ENCODE measurements at regions not wholly inside any gene's neighbourhood (a gene's known extent, or its start where the extent isn't known, plus 50 kb on each side); places are given as distances from the start of the nearest gene placed in this dataset.

DNA sequence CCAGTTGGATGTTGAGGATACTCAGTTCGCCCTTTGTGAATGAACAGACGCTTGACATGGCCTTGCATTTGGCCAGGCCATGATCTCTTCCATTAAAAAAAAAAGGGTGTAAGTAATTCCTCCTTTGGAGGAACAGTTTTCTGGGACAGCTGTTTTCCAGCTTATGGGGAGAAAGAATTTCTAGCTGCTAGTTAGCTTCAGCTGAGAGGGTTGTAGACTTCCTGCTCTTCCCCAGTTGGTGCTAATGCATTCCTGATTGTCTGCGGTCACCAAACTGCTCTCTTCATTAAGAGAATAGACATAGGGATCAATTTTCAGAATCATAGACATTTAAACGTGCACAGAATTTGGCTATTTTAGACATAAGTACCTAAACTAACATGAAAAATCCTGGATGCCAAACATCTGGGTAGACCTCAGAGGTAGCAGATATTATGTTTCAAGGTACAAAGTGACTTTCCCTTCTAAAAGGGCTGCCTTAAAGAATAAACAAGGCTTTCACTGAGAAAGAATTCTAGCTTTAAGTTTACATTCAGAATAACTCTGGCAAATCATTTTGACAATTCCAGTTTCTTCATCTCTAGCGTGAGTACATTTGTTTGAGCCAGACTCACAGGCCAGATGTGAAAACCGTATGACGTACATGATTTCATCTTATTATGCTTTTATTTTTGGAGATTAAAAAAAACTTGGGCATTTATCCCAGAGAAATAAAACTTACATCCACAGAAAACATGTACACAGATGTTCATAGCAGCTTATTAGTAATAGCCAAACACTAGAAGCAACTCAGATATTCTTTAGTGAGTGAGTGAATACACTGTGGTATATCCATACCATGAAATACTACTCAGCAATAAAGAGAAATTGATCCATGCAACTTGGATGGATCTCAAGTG, 71.2 kb downstream of the MAIP1 start:
- no peak for DNase-seq
- in situ Hi-C loops (cut with MboI; ENCODE audit: low sequenced_read_pairs in 4 of 4) = no loop called here
- intact Hi-C loops (cut with DNase I; ENCODE audit: low total_unique reads) = no loop called here
- no peaks in the 10 kb centered on the region for H3K27me3 ChIP-seq
- no peak overlapping the region for H3K4me3 ChIP-seq
- peak overlapping the region in 3 of 4 donors; percentile 23 to 48 (median 29) for H3K27ac ChIP-seq
- ATAC-seq = peak; percentile 39 to 63
- TF ChIP-seq, protein P1, sequence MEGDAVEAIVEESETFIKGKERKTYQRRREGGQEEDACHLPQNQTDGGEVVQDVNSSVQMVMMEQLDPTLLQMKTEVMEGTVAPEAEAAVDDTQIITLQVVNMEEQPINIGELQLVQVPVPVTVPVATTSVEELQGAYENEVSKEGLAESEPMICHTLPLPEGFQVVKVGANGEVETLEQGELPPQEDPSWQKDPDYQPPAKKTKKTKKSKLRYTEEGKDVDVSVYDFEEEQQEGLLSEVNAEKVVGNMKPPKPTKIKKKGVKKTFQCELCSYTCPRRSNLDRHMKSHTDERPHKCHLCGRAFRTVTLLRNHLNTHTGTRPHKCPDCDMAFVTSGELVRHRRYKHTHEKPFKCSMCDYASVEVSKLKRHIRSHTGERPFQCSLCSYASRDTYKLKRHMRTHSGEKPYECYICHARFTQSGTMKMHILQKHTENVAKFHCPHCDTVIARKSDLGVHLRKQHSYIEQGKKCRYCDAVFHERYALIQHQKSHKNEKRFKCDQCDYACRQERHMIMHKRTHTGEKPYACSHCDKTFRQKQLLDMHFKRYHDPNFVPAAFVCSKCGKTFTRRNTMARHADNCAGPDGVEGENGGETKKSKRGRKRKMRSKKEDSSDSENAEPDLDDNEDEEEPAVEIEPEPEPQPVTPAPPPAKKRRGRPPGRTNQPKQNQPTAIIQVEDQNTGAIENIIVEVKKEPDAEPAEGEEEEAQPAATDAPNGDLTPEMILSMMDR (IDR thresholded peaks at IDR 0.05 in 4 of 5, conservative IDR thresholded peaks at IDR 0.05 in 1 of 5) = no peak
- TF ChIP-seq POLR2A (IDR thresholded peaks at IDR 0.05) = no peak
- H3K9me3 ChIP-seq = no peaks in the 10 kb centered on the region
- H3K36me3 ChIP-seq = no peaks in the 10 kb centered on the region
- H3K4me1 ChIP-seq = peaks cover 0 to 11% of the 10 kb centered on the region in 2 donors

DNA sequence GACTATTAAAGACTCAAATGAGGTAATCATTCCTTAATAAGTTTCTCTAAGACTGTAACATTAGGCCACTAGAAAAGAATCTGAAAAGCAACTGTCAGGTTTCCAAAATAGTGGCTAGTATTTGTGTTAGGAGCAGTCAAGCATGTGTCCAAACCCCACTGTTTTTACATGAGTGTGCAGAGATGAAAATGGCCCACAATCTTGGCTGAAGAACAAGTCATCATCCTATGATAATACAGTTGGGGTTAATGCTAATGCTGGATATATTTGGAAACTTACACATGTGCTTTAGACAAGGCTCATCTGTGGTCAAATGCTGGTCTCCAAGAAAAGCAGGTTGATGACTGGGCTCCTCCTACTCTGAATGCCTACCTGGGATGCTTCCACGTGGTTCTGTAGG, 73.6 kb downstream of the MAIP1 start:
- Histone ChIP-seq H3K27me3 (no peaks in the 10 kb centered on the region), H3K27ac (no peak overlapping the region), H3K36me3 (no peaks in the 10 kb centered on the region), H3K9me3 (no peaks in the 10 kb centered on the region), H3K4me3 (no peak overlapping the region), H3K4me1 (peaks cover 0 to 11% of the 10 kb centered on the region in 2 donors)
- intact Hi-C loops (cut with DNase I; ENCODE audit: low total_unique reads) = no loop called here
- no peak for DNase-seq
- in situ Hi-C loops (cut with MboI; ENCODE audit: low sequenced_read_pairs in 4 of 4) = no loop called here
- no peak for ATAC-seq
- TF ChIP-seq, protein P1 (IDR thresholded peaks at IDR 0.05 in 4 of 5, conservative IDR thresholded peaks at IDR 0.05 in 1 of 5) = no peak
- no peak for TF ChIP-seq POLR2A (IDR thresholded peaks at IDR 0.05)

DNA sequence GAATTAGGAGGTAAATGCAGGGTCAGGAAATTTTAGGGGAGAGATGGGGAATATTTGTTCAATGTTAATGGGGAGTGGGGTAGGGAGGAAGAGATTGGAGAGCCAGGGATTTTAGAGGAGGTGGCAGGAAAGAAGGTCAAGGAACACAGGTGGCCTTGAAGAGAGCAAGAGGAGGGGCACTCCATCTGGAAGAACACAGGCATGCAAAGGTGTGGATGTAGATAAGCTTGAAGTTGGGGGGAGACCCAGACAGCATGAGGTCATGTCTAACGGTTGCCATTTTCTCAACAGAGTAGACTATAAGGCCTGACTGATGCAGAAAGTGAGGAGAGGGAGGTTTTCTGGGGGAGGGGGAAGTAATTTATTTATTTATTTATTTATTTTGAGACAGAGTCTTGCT, 77.5 kb downstream of the MAIP1 start:
- no peak for ATAC-seq
- no peak overlapping the region for H3K4me3 ChIP-seq
- no peaks in the 10 kb centered on the region for H3K9me3 ChIP-seq
- H3K27me3 ChIP-seq = no peaks in the 10 kb centered on the region
- intact Hi-C loops (cut with DNase I; ENCODE audit: low total_unique reads) (no loop called here), in situ Hi-C loops (cut with MboI; ENCODE audit: low sequenced_read_pairs in 4 of 4) (no loop called here)
- no peak overlapping the region for H3K27ac ChIP-seq
- no peak for DNase-seq
- TF ChIP-seq, protein P1 (IDR thresholded peaks at IDR 0.05 in 4 of 5, conservative IDR thresholded peaks at IDR 0.05 in 1 of 5) = no peak
- no peak for TF ChIP-seq POLR2A (IDR thresholded peaks at IDR 0.05)
- no peaks in the 10 kb centered on the region for H3K36me3 ChIP-seq
- peaks cover 0 to 7% of the 10 kb centered on the region in 2 donors for H3K4me1 ChIP-seq

DNA sequence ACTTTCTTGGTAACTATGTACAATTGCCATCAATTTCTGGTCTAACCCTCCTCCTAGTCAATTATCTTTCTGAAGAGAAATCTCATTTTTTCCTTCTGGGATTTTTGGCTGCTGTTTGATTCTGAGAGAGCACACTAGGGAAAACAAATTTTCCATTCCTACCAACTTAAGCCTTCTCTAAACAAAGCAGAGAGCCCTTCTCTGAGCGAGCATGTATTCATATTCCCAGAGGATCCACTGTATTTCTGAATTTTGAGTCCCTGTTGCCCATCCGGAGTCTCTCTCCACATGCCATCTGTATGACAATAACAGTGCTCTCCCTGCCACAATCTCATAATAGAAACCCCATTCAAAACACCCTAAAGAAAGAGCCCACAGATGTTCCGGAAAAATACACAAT, 78.5 kb downstream of the MAIP1 start:
- H3K27me3 ChIP-seq = no peaks in the 10 kb centered on the region
- no peaks in the 10 kb centered on the region for H3K36me3 ChIP-seq
- no peak for DNase-seq
- in situ Hi-C loops (cut with MboI; ENCODE audit: low sequenced_read_pairs in 4 of 4) (no loop called here), intact Hi-C loops (cut with DNase I; ENCODE audit: low total_unique reads) (no loop called here)
- no peak for ATAC-seq
- H3K4me1 ChIP-seq = peaks cover 0 to 4% of the 10 kb centered on the region in 2 donors
- H3K27ac ChIP-seq = no peak overlapping the region
- H3K4me3 ChIP-seq = no peak overlapping the region
- H3K9me3 ChIP-seq = no peaks in the 10 kb centered on the region
- TF ChIP-seq, protein P1 (IDR thresholded peaks at IDR 0.05 in 4 of 5, conservative IDR thresholded peaks at IDR 0.05 in 1 of 5) = no peak
- TF ChIP-seq POLR2A (IDR thresholded peaks at IDR 0.05) = no peak
